Sigmoid colon (tissue), 6 donors: ENCODE measurements at regions not wholly inside any gene's neighbourhood (a gene's known extent, or its start where the extent isn't known, plus 50 kb on each side); places are given as distances from the start of the nearest gene placed in this dataset.

Experiments
- DNase-seq: peaks from one replicate; pipeline ENCODE4 v3.0.0-alpha.2; 2019
- H3K27ac ChIP-seq, 4 donors: fragments of 200-600 bp; sonication (generic); one replicate each; pipeline ENCODE4 v1.5.1; 2016 to 2019; ENCODE audit warnings: mild to moderate bottlenecking in 1 of 4
- H3K27me3 ChIP-seq, 3 donors: fragments of 200-600 bp; sonication (generic); one replicate each; pipeline ENCODE4 v1.5.1; 2019; ENCODE audit warnings: mild to moderate bottlenecking in 1 of 3
- H3K36me3 ChIP-seq, 4 donors: fragments of 200-600 bp; sonication (generic); one replicate each; pipeline ENCODE4 v1.5.1; 2016 to 2019
- H3K4me1 ChIP-seq, 4 donors: fragments of 200-600 bp; sonication (generic); one replicate each; pipeline ENCODE4 v1.5.1; 2017 to 2019
- H3K4me3 ChIP-seq, 4 donors: fragments of 200-600 bp; sonication (generic); one replicate each; pipeline ENCODE4 v1.5.1; 2017 to 2019; ENCODE audit warnings: mild to moderate bottlenecking in 2 of 4, moderate library complexity in 1 of 4
- H3K9me3 ChIP-seq, 4 donors: fragments of 200-600 bp in 3 of 4; sonication (generic) in 3 of 4; one replicate each; pipeline versions ENCODE4 v1.5.1 to v1.6.1; 2013 to 2019
- CTCF ChIP-seq, 4 experiments: fragments of 450-650 bp in 3 of 4; fragments of 200-600 bp in 1 of 4; IDR thresholded peaks; one replicate each; pipeline ENCODE4 v1.5.1; 2016 to 2019; ENCODE audit warnings: antibody characterized with exemption in 4 of 4, mild to moderate bottlenecking in 3 of 4, moderate library complexity in 2 of 4
- EP300 ChIP-seq, 4 donors: sonication (generic); formaldehyde crosslinking; IDR thresholded peaks; one replicate each; pipeline ENCODE4 v1.6.1; 2017; ENCODE audit warnings: antibody characterized with exemption in 4 of 4
- POLR2A ChIP-seq, 2 donors: fragments of 450-650 bp; IDR thresholded peaks; one replicate each; pipeline ENCODE4 v1.6.1; 2016; ENCODE audit warnings: antibody characterized with exemption in 2 of 2, mild to moderate bottlenecking in 2 of 2, moderate library complexity in 2 of 2
- POLR2AphosphoS5 ChIP-seq, 4 donors: sonication (generic); formaldehyde crosslinking; IDR thresholded peaks; one replicate each; pipeline ENCODE4 v1.6.1; 2017; ENCODE audit warnings: antibody characterized with exemption in 4 of 4
- WGBS, 2 donors: extraction: QIAGEN DNeasy Blood & Tissue Kit; methylation state at CpG; one replicate each; pipeline ENCODE4 v1.1.7; 2013; 5-methylcytosine and 5-hydroxymethylcytosine counted together
- intact Hi-C: fragments of 100-400 bp; cut with DNase I; formaldehyde crosslinking; loops from one replicate; pipeline ENCODE4 v1.15.1; 2023
- donor health status: healthy with polysubstance abuse.
- donor health status: healthy.

GRCh38 chr17:52709724-52710123, 551.2 kb upstream of the CA10 start:
- no peaks in the 10 kb centered on the region for H3K36me3 ChIP-seq
- no peak for DNase-seq
- H3K27ac ChIP-seq = no peak overlapping the region
- intact Hi-C loops = no loop called here
- TF ChIP-seq CTCF (IDR thresholded peaks at IDR 0.05) (no peak), EP300 (IDR thresholded peaks at IDR 0.05) (no peak), POLR2A (IDR thresholded peaks at IDR 0.05) (no peak), POLR2AphosphoS5 (IDR thresholded peaks at IDR 0.05) (no peak)
- no peaks in the 10 kb centered on the region for H3K9me3 ChIP-seq
- no peaks in the 10 kb centered on the region for H3K4me1 ChIP-seq
- 88 to 90% methylated on average over 3 of the region's 3 CpGs for WGBS, 2 donors
- H3K27me3 ChIP-seq = no peaks in the 10 kb centered on the region
- H3K4me3 ChIP-seq = no peak overlapping the region

GRCh38 chr17:52696362-52696761, 537.8 kb upstream of the CA10 start:
- 83 to 89% methylated on average over 3 of the region's 3 CpGs for WGBS, 2 donors
- intact Hi-C loops = no loop called here
- H3K4me3 ChIP-seq = no peak overlapping the region
- no peak for DNase-seq
- H3K4me1 ChIP-seq = peaks cover 0 to 2% (median 0%) of the 10 kb centered on the region in 4 donors
- no peaks in the 10 kb centered on the region for H3K27me3 ChIP-seq
- no peaks in the 10 kb centered on the region for H3K9me3 ChIP-seq
- no peak for TF ChIP-seq EP300 (IDR thresholded peaks at IDR 0.05)
- no peak for TF ChIP-seq POLR2A (IDR thresholded peaks at IDR 0.05)
- TF ChIP-seq POLR2AphosphoS5 (IDR thresholded peaks at IDR 0.05) = no peak
- no peak for TF ChIP-seq CTCF (IDR thresholded peaks at IDR 0.05)
- H3K36me3 ChIP-seq = no peaks in the 10 kb centered on the region
- H3K27ac ChIP-seq = no peak overlapping the region

- Histone ChIP-seq H3K27me3 (no peaks in the 10 kb centered on the region), H3K4me3 (no peak overlapping the region), H3K9me3 (no peaks in the 10 kb centered on the region), H3K27ac (no peak overlapping the region), H3K4me1 (no peaks in the 10 kb centered on the region), H3K36me3 (no peaks in the 10 kb centered on the region)
- intact Hi-C loops = no loop called here
- TF ChIP-seq POLR2AphosphoS5 (IDR thresholded peaks at IDR 0.05) = no peak
- no peak for DNase-seq
Observed at GRCh38 chr17:52686140-52686539, 527.6 kb upstream of the CA10 start.

GRCh38 chr17:52681480-52681879, 523.0 kb upstream of the CA10 start:
- 2 to 5% methylated on average over 2 of the region's 2 CpGs for WGBS, 2 donors
- Histone ChIP-seq H3K27ac (no peak overlapping the region), H3K27me3 (no peaks in the 10 kb centered on the region), H3K9me3 (peaks cover 0 to 5% (median 0%) of the 10 kb centered on the region in 4 donors), H3K4me1 (no peaks in the 10 kb centered on the region), H3K4me3 (no peak overlapping the region), H3K36me3 (no peaks in the 10 kb centered on the region)
- no peak for DNase-seq
- TF ChIP-seq POLR2AphosphoS5 (IDR thresholded peaks at IDR 0.05) (no peak), POLR2A (IDR thresholded peaks at IDR 0.05) (no peak), CTCF (IDR thresholded peaks at IDR 0.05) (no peak), EP300 (IDR thresholded peaks at IDR 0.05) (no peak)
- intact Hi-C loops = no loop called here

GRCh38 chr17:52678211-52678610, 519.7 kb upstream of the CA10 start:
- no peaks in the 10 kb centered on the region for H3K36me3 ChIP-seq
- H3K4me3 ChIP-seq = no peak overlapping the region
- H3K4me1 ChIP-seq = no peaks in the 10 kb centered on the region
- WGBS, 2 donors = 91 to 96% methylated on average over 1 of the region's 1 CpG
- H3K9me3 ChIP-seq = peaks cover 0 to 5% (median 0%) of the 10 kb centered on the region in 4 donors
- TF ChIP-seq POLR2AphosphoS5 (IDR thresholded peaks at IDR 0.05) (no peak), POLR2A (IDR thresholded peaks at IDR 0.05) (no peak), CTCF (IDR thresholded peaks at IDR 0.05) (no peak), EP300 (IDR thresholded peaks at IDR 0.05) (no peak)
- H3K27ac ChIP-seq = no peak overlapping the region
- H3K27me3 ChIP-seq = no peaks in the 10 kb centered on the region
- no peak for DNase-seq
- intact Hi-C loops = no loop called here
